HG03108 (cell line): ENCODE measurements at regions not wholly inside any gene's neighbourhood (a gene's known extent, or its start where the extent isn't known, plus 50 kb on each side); places are given as distances from the start of the nearest gene placed in this dataset.

Experiments used
- ATAC-seq: cut with Tn5 transposase; IDR thresholded peaks from one replicate; pipeline ENCODE4 v1.9.1; 2021; ENCODE audit warnings: moderate library complexity; ENCODE audit not compliant: unreplicated experiment

- ATAC-seq: no peak
These were observed 91.1 kb downstream of the IRF8 start for GRCh38 chr16:85989863-85990643.

GRCh38 chr16:85990861-85991301 lies 91.9 kb downstream of the IRF8 start:
- no peak for ATAC-seq

DNA sequence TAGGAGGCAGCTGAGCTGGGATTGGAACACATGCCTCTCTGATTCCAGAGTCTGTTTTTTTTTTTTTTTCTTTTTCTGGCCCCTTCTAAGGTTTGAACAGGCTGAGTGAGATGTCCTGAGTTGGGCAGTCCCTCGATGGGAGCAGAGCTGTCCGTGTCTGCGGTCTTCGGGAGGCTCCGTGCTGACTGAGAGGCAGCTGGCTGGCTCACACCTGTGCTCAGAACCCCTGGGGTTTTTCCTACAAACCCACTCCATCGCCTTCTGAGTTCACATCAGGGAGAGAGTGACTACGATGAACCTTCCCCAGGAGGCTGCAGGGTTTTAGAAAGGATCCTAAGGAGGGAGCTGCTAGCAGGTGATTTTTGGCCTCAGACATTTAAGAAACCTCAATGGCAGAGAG lies 92.5 kb downstream of the IRF8 start:
- no peak for ATAC-seq

- ATAC-seq: no peak
These were observed 92.9 kb downstream of the IRF8 start for GRCh38 chr16:85991856-85992255.

DNA sequence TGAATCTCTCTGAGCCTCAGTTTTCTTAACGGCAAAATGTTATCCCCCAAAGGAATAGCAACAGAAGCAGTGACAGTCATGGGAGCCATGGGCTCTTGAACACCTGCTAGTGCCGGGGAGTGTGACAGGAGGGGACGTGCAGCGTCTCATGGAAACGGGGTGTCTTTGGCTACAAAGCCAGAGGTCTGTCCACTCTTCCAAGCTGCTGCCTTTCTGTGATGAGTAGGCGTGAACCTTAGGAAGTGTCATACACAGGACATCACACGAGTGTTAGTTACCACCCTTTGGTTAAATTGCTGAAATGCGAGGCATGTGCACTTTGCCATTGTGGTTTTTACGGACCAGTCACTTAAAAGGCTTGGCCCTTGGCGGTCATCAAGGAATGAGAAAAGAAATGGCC lies 93.4 kb downstream of the IRF8 start:
- no peak for ATAC-seq

DNA sequence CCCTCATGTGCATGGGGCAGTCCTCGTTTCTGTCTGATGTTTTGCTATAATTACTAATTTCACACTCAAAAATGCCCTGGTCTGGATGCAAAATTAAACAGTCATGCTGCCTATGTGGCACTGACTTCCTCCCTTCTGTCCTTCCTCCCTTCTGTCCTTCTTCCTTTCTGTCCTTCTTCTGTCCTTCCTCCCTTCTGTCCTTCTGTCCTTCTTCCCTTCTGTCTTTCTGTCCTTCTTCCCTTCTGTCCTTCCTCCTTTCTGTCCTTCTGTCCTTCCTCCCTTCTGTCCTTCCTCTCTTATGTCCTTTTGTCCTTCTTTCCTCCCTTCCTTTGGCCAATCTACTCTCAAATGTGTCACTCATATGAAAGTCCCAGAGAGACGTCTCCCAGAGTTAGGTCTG lies 93.8 kb downstream of the IRF8 start:
- ATAC-seq: no peak

DNA sequence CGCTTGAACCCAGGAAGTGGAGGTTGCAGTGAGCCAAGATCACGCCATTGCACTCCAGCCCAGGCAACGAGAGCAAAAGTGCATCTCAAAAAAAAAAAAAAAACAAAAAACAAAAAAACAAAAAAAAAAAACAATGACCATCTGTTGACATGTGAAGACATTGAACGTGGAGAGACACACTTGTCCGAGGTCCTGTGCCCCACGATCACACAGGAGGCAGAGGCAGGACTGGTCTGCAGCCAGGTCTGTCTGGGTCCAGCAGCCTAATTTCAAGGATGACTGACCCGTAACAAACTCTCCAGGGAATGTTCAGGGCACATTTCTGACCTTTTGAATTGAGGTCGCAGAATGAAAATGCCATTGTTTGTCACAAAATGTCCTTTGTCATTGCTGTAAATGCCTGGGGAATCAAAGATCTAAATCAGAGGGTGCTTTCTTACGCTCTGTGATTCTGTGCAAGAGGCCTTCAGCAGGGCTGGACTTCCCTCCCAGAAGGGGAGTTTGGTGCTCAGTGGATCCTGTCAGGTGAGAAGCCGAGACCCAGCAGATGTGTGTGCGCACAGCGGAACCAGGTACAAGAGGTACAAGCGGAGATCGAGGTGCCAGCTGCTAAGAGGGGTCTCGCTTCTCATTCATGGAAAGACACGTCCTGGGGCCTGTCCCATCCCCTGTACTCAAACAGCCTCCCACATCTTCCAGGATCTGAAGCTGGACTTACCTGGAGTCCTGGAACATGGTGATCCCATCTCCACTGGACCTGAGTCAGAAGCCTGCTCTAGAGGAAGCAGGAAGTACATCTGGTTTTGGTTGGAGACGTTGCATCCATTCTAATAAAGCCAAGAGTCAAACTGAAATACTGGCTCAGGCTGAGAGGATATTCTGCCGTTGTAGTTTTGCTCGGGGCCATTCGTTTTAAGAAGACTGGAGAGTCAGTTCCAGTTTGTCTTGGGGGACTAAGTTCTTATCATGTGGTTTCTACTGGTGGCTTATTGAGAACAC lies 95.8 kb downstream of the IRF8 start:
- ATAC-seq: no peak

- peak; percentile 41 for ATAC-seq
These were observed 96.8 kb downstream of the IRF8 start for GRCh38 chr16:85995541-85996423.

GRCh38 chr16:85996843-85997242 lies 97.9 kb downstream of the IRF8 start:
- ATAC-seq: no peak

DNA sequence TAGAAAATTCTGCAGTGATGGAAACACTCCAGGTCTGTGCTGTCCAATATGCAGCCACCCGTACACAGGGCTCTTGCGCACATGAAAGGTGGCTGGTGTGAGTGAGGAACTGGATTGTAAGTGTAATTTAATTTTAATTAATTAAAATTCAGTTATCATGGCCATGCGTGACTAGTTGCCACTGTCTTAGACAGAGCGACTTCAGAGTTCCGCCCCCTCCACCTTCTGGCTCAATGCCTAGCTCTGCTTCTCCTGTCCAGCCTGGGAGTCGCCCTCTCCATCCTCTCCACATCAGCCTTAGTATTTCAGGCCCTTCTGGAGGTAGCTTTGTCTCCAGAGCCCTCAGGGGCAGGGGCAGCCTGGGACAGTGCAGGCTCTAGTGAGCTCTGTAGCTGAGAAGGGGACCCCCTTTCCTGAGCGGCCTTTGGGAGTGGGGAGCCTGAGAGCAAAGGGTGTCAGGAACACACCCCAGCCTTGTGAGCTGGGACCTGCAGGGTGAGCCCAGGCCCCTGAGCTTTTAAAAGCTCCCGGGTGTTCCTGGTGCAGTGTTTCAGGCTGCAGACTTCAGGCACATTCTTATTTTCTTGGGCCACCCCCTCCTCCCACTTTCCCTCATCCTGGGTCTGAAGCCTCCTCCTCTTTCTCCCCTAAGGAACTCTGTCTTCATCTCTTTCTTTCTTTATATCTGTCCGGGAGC lies 99.4 kb downstream of the IRF8 start:
- no peak for ATAC-seq

DNA sequence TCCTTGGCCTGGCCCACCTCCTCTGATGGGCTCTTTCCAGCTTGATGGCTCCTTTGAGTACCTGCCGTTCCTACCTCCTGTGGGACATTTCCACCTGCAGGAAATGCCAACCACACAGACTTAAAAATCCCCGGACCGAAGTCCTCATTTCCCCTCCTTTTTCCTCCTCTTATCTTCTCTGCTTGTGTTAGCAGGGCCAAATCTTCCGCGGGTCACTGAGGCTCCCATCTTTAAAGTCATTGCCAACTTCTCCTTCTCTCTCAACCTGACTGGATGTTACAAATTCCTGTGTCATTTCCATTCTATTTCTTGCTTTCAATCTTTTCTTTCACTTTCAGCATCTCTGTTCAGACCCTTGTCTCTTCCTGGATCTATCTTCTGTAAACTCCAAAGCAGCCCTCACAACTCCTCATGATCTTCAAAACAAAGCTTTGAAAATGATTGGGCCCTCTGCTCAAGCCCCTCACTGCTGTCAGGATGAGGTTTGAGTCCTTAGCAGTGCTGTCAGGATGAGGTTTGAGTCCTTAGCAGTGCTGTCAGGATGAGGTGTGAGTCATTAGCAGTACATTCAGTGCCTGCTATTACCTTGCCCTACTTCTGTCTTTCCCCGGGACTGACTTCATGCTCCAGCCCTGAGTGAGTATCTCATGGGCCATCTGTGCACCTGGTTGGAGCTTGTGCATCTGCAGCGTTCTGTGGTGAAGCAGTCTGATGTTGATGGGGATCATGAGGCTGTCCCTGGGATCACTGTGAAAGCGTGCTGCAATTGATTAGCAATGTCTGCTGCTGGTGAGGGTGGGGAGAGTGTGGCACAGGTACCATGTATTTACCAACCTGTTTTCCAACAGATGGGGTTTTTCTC lies 100.1 kb downstream of the IRF8 start:
- no peak for ATAC-seq

DNA sequence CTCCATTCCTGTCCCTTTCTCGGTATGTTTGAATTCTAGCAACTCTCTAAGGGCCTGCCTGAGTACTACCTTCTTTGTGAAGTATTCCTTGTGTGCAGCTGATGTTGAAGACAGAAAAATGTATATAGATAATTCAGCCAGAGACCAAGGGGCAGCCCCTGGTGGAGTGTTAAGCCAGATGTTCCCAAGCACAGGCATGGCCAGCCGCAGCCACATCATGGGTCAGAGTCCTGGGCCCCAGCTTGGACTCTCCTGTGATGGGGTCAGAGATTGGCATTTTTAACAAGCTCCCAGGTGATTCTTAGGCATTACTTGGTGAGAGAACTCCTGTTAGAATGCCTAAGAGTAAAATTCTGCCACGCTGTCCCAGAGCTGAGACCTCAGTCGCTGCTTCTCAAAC lies 100.8 kb downstream of the IRF8 start:
- ATAC-seq: no peak

GRCh38 chr16:86002178-86002900 lies 103.4 kb downstream of the IRF8 start:
- no peak for ATAC-seq

GRCh38 chr16:86007524-86007923 lies 108.6 kb downstream of the IRF8 start:
- ATAC-seq: no peak

DNA sequence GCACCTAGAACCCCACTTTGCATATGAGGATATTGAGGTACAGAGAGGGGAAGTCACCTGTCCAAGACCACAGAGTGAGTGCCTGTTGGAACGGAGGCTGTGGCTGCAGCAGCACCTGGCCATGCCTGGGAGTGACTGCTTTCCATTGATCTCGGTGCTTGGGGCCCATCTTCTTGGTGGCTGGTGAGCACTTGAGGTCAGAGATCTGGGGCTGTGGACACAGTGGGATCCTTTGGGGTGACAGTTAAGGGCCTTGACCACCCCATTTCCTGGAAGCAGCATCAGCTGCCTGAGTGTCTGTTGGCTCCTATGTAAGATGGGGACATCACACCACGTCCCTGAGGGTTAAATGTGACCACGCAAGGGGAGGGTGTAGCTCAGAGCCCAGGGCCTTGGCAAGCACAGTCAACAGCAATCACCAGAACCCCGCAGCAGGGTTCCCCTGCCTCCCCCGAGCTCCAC lies 111.7 kb downstream of the IRF8 start:
- no peak for ATAC-seq

- ATAC-seq: no peak
These were observed 112.6 kb downstream of the IRF8 start for GRCh38 chr16:86011532-86011931.

DNA sequence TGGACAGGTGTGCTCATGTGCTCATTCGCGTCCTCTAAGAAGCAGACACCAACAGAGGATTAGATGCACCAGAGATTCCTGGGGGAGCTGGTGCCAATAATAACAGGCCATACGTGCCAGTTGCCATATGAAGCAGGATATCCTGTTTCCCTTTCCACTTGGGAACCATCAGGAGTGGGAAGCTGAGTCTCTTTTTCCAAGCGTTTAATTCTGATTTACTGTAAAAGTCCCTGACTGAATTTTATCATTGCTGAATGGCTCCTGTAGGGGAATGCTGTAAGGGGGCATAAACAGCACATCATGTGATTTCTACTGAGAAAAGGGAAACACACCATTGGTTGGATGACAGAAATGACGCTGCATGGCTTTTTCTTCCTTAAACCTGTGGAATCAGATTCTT lies 113.3 kb downstream of the IRF8 start:
- ATAC-seq: no peak

DNA sequence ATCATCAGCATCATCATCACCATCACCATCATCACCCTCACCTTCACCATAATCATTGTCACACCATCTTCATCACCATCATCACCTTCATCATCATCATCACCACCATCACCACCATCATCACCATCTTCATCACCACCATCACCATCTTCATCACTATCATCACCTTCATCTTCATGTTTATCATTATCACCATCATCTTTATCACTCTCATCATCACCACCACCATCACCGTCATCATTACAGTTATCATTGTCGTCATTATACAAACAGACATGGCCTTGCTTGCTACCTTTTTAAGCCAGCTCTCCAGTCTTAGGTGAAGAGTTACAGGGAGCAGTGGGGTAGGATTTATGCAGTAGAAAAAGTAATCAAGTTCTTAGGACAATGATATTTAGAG lies 114.9 kb downstream of the IRF8 start:
- no peak for ATAC-seq

DNA sequence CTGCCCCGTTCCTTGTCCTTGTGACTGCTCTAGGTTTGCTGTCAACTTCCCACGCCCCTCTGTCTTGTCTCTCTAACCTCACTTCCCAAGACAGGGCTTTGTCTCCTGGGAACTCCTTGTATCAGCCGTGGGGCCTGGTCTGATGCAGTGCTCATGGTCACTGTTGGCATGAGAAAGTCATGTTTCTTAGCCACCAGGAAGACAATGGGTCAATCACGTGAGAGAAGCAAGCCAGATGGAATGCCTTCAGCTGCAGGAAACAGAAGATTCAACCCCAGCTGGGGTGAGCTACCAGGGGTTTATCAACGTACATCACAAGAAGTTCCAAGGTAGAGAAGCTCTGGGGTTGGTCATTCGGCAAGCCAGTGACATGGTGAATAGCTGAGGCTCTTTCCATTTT lies 116.6 kb downstream of the IRF8 start:
- no peak for ATAC-seq
